OCI-LY3 (cell line): ENCODE measurements at regions not wholly inside any gene's neighbourhood (a gene's known extent, or its start where the extent isn't known, plus 50 kb on each side); places are given as distances from the start of the nearest gene placed in this dataset.

Source experiments
- H2AFZ ChIP-seq: fragments of 200-600, 300-600 bp; shearing (Covaris generic); 2 replicates; pipeline ENCODE4 v1.6.0; 2014; ENCODE audit warnings: antibody characterized with exemption, low read depth, low read length
- H3K27ac ChIP-seq: fragments of 200-600, 300-600 bp; sonication (generic); 2 replicates; pipeline ENCODE4 v1.5.1; 2014; ENCODE audit warnings: mild to moderate bottlenecking, low read length, moderate library complexity, mixed read lengths
- H3K27me3 ChIP-seq: fragments of 200-600, 300-600 bp; sonication (generic); 2 replicates; pipeline ENCODE4 v1.6.1; 2014; ENCODE audit warnings: low read depth, low read length, mixed read lengths
- H3K36me3 ChIP-seq: fragments of 200-600, 300-600 bp; sonication (generic); replicated peaks from 2 replicates; pipeline ENCODE3; 2014; ENCODE audit warnings: low read depth, low read length, mixed read lengths
- H3K4me1 ChIP-seq: fragments of 300-600, 200-600 bp; sonication (generic); 2 replicates; pipeline ENCODE4 v1.6.1; 2014; ENCODE audit warnings: low read length, mixed read lengths
- H3K4me2 ChIP-seq: fragments of 200-600, 300-600 bp; sonication (generic); 2 replicates; pipeline ENCODE4 v1.6.1; 2014; ENCODE audit warnings: low read length, mixed read lengths
- H3K4me3 ChIP-seq: fragments of 300-600, 200-600 bp; sonication (generic); 2 replicates; pipeline ENCODE4 v1.5.1; 2014; ENCODE audit warnings: antibody characterized with exemption, mild to moderate bottlenecking, low read length, moderate library complexity
- H3K79me2 ChIP-seq: fragments of 300-600, 200-600 bp; shearing (Covaris generic); 2 replicates; pipeline ENCODE4 v1.6.1; 2014; ENCODE audit warnings: mild to moderate bottlenecking, low read length, mixed read lengths
- H3K9ac ChIP-seq: fragments of 300-600, 200-600 bp; shearing (Covaris generic); 2 replicates; pipeline ENCODE4 v1.6.0; 2014; ENCODE audit warnings: mild to moderate bottlenecking, low read length, moderate library complexity
- H3K9me3 ChIP-seq: fragments of 200-600, 300-600 bp; shearing (Covaris generic); 2 replicates; pipeline ENCODE4 v1.6.1; 2014; ENCODE audit warnings: low read length, mixed read lengths; ENCODE audit not compliant: insufficient read depth
- H4K20me1 ChIP-seq: fragments of 200-600, 300-600 bp; sonication (generic); 2 replicates; pipeline ENCODE4 v1.6.1; 2016; ENCODE audit warnings: low read length, mixed read lengths; ENCODE audit not compliant: insufficient read depth
- CTCF ChIP-seq: fragments of 200-600, 300-600 bp; sonication (generic); IDR thresholded peaks from 2 replicates; pipeline ENCODE4 v1.5.1; 2014; ENCODE audit warnings: antibody characterized with exemption, low read length, low read depth
- EZH2phosphoT487 ChIP-seq: fragments of 200-600 bp; shearing (Covaris generic); IDR thresholded peaks from 2 replicates; pipeline ENCODE4 v1.6.1; 2018; ENCODE audit warnings: antibody characterized with exemption, mixed run types, low read depth

GRCh38 chr4:111636961-111637585 lies 508.2 kb upstream of the FAM241A start:
- H3K27ac ChIP-seq, result no peak overlapping the region
- H3K4me3 ChIP-seq, result no peak overlapping the region
- TF ChIP-seq CTCF (no peak), EZH2phosphoT487 (no peak)
- H3K36me3 ChIP-seq, result no peaks in the 10 kb centered on the region
- H3K4me2 ChIP-seq, result no peak overlapping the region
- peaks cover 6% of the 10 kb centered on the region; the same call in 1 of the 2 replicates for H3K27me3 ChIP-seq
- no peak overlapping the region for H2AFZ ChIP-seq
- no peaks in the 10 kb centered on the region for H4K20me1 ChIP-seq
- no peaks in the 10 kb centered on the region for H3K9me3 ChIP-seq
- H3K9ac ChIP-seq, result no peak overlapping the region
- H3K4me1 ChIP-seq, result no peaks in the 10 kb centered on the region
- H3K79me2 ChIP-seq, result no peaks in the 10 kb centered on the region

DNA sequence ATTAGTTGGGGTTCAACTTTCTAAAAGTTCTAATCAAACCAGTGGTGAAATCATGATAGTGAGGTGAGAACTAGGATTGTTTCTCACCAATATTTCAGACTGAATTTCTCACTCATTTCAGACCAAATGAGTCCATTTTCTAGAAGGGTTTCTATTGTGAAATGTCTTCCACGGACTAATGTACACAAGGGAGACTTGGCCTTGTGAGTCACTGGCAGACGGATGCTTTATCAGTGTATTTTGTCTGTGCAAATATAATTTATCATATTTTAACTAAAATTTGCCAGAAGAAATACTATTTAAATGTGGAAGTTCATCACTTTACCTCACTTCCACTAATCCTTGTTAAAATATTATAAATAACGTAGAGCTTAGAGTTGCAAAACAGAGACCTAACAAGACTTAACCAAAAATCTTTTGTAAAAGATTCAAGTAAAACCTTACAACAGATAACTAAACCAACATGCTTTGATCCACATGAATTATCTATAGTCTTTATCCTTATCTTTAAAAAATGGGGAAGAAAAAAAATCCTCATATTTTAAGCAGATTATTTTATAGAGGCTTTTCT lies 506.0 kb upstream of the FAM241A start:
- Histone ChIP-seq H3K27ac (no peak overlapping the region), H3K9me3 (no peaks in the 10 kb centered on the region), H3K4me3 (no peak overlapping the region; the same call in 1 of the 2 replicates), H3K4me2 (peak overlapping the region; percentile 56; the same call in 1 of the 2 replicates), H3K79me2 (no peaks in the 10 kb centered on the region), H3K36me3 (no peaks in the 10 kb centered on the region), H3K4me1 (no peaks in the 10 kb centered on the region), H3K9ac (no peak overlapping the region), H4K20me1 (no peaks in the 10 kb centered on the region), H3K27me3 (peaks cover 6% of the 10 kb centered on the region; the same call in 1 of the 2 replicates), H2AFZ (0 out of 2 replicates have a peak overlapping the region, but pooled peaks have one; percentile 79)
- TF ChIP-seq EZH2phosphoT487, result no peak
- TF ChIP-seq CTCF, result no peak

DNA sequence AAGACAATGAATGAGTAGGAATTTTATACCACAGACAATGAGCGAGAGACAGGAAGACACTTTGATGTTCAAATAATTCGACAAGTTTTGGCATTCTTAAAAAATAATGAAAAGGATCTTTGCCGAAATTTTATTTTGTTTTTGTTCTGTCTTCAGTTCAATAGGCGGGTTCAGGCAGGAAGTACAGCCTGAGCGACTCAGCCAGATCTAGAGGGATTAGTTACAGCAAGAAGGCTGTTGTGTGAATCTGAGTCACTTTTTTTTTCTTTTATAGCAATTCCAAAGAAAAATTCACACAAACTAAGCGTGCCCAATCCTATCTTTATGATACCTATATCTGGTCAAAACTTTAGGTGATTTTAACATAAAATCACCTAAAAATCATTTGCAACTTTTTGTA lies 505.4 kb upstream of the FAM241A start:
- H3K27me3 ChIP-seq, result peaks cover 6% of the 10 kb centered on the region; the same call in 1 of the 2 replicates
- H2AFZ ChIP-seq, result peak overlapping the region; percentile 79; the same call in 1 of the 2 replicates
- H3K9me3 ChIP-seq, result no peaks in the 10 kb centered on the region
- H3K4me2 ChIP-seq, result peak overlapping the region; percentile 56
- H3K9ac ChIP-seq, result no peak overlapping the region
- no peak overlapping the region for H3K27ac ChIP-seq
- H3K36me3 ChIP-seq, result no peaks in the 10 kb centered on the region
- no peaks in the 10 kb centered on the region for H3K4me1 ChIP-seq
- no peaks in the 10 kb centered on the region for H3K79me2 ChIP-seq
- peak overlapping the region; percentile 62 for H3K4me3 ChIP-seq
- H4K20me1 ChIP-seq, result no peaks in the 10 kb centered on the region
- TF ChIP-seq EZH2phosphoT487 (no peak), CTCF (no peak)

GRCh38 chr4:111641813-111642579 lies 503.3 kb upstream of the FAM241A start:
- no peak overlapping the region for H3K27ac ChIP-seq
- H3K79me2 ChIP-seq, result no peaks in the 10 kb centered on the region
- H3K9me3 ChIP-seq, result no peaks in the 10 kb centered on the region
- no peaks in the 10 kb centered on the region for H4K20me1 ChIP-seq
- H3K4me2 ChIP-seq, result no peak overlapping the region
- H2AFZ ChIP-seq, result no peak overlapping the region
- H3K4me3 ChIP-seq, result no peak overlapping the region
- H3K9ac ChIP-seq, result no peak overlapping the region
- H3K27me3 ChIP-seq, result peaks cover 6% of the 10 kb centered on the region; the same call in 1 of the 2 replicates
- TF ChIP-seq EZH2phosphoT487 (no peak), CTCF (peak; percentile 98)
- H3K36me3 ChIP-seq, result no peaks in the 10 kb centered on the region
- H3K4me1 ChIP-seq, result no peaks in the 10 kb centered on the region
